SHP77 (cell line): ENCODE measurements at regions not wholly inside any gene's neighbourhood (a gene's known extent, or its start where the extent isn't known, plus 50 kb on each side); places are given as distances from the start of the nearest gene placed in this dataset.
A peak's percentile ranks its signal among the peaks of the same experiment; 100 is the strongest.

ENCODE experiments used
- DNase-seq, 2 experiments: peaks; one replicate each; lab custom pipeline; 2025; lab: John Stamatoyannopoulos, UW

GRCh38 chr6:166774770-166775169 lies 147.7 kb upstream of the RPS6KA2 start:
- DNase-seq, result no peak

DNA sequence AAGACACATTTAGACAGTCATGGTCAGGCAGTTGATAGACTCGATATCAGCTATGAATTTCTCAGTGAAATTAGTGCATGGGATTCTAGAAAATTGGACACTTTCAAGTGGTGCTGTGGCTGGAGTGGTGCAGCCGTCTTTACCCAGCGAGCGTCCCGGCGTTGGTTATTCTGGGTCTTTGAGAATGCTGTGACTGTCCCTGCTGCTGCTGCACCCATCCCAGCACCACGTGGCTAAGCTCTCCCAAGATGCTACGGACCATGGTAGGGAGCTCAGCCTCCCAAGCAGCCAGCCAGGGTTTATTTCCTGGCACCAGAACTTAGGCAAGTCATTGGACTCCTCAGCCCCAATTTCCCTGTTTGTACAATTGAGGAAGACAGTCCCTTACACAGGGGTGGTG lies 147.2 kb upstream of the RPS6KA2 start:
- no peak for DNase-seq

DNA sequence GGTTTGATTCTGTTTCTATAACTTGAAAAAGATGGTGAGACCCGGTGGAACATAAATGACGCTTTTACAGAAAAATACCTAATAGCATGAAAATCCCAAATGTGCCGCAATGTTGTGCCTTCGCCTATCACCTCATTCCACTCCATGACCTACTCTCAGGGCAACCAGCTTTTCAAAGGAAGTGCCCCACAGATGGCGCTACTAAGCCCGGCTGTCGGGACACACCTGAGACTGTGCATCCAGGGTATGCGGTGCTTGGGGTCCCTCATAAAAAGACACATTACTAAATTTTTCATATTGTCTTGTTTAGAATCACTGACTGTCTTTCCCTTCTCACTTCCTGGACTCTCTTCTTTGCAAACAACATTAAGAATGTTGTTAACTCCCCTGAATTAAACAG lies 145.5 kb upstream of the RPS6KA2 start:
- DNase-seq, result peak in 1 of 2 experiments; percentile 22

- DNase-seq, result no peak
Observed at GRCh38 chr6:166771701-166772100, 144.7 kb upstream of the RPS6KA2 start.

DNA sequence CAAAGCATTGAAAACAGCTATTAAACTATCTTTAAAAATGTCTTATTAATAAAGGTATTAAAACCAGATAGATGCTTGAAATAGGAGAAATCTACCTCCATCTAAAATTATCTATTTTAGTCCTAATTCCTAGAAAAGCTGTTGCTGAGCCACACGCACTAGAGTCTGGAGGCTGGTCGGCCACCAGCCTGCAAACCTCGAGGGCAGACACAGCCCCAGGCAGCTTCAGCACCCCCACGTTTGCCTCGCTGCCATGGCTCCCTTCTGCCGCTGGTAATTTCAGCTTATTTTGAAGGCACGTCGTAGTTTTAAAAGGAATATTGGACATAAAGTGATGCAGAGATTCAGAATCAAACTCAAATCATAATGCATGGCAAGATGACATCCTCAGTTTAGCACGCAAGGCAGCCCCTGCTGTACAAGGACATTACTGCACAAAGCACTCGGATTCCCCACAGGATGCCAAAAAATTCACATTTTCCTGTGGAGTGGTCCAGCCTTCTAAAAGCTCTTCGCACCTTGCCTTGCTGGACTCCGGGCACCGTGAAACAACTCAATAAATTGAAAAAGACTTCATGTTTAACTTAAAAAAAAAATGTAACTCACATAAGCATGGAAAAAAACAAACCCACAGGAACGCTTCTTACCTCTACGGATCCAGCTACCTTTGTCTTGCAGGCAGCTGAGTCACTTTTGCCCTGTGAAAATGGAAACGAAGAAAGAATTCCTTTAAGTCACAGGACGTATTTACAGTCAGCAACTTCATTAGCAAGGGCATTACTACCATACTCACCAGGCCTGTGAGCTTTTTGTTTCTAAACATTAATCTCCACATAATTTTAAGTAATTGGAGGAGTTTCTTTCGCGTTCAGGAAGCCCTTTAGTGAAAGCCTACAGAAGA lies 143.4 kb upstream of the RPS6KA2 start:
- no peak for DNase-seq

GRCh38 chr6:166769648-166770047 lies 142.6 kb upstream of the RPS6KA2 start:
- no peak for DNase-seq

DNA sequence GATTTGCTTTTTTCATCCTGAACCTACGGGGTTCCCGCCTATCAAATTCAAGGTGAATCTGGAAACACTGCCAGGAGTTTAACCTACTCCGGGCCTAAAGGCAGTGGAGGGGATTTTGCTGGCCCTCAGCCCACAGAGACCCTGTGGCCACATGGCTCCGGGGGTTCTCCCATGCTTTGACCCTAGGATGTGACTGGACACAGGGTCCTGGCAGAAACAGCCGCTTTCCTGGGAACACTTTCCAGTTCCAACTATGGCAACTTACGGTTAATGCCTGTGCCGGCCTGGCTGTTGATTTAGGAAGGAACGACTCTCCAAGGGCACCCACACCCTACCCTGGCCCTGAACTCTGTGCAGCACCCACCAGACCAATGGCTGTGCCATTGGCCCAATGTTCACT lies 141.7 kb upstream of the RPS6KA2 start:
- no peak for DNase-seq

- no peak for DNase-seq
Observed at GRCh38 chr6:166767230-166767629, 140.2 kb upstream of the RPS6KA2 start.

DNA sequence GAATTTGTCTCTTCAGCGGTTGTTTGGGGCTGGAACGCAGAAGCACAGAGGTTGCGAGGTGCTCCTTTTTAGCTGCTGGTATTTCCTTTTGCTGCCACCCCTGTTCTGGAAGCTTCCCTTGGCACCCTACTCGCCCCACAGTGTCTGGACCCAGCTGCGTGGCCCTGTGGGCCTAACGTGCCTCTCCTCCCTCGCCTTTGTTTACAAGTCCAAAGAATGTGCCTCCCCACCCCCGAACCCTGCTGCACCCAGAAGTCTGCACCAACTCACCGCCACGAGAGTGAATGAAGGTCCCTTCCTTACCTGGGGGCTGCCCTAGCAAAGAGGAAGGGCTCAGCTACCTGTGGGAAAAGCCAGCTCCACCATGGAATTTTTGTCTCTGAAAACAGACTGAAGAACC lies 139.7 kb upstream of the RPS6KA2 start:
- DNase-seq, result no peak

DNA sequence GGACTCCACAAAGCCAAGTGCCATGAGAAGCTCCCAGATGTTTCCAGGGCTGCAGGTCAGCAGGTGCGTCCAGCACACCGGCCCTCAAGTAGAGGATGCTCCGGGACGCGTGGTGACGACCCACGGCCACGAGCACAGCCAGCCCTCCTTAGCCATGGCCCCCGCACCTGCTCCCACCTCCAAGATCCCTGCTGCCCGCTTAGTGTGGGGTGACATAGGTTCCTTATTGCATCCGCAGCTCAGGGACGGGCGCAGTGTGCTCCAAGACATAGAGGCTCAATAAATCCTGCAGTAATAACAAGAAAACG lies 138.1 kb upstream of the RPS6KA2 start:
- no peak for DNase-seq

GRCh38 chr6:166764473-166765233 lies 137.6 kb upstream of the RPS6KA2 start:
- no peak for DNase-seq

GRCh38 chr6:166763606-166764472 lies 136.8 kb upstream of the RPS6KA2 start:
- no peak for DNase-seq

GRCh38 chr6:166761801-166762200 lies 134.8 kb upstream of the RPS6KA2 start:
- DNase-seq, result no peak

GRCh38 chr6:166760288-166760687 lies 133.2 kb upstream of the RPS6KA2 start:
- DNase-seq, result no peak

DNA sequence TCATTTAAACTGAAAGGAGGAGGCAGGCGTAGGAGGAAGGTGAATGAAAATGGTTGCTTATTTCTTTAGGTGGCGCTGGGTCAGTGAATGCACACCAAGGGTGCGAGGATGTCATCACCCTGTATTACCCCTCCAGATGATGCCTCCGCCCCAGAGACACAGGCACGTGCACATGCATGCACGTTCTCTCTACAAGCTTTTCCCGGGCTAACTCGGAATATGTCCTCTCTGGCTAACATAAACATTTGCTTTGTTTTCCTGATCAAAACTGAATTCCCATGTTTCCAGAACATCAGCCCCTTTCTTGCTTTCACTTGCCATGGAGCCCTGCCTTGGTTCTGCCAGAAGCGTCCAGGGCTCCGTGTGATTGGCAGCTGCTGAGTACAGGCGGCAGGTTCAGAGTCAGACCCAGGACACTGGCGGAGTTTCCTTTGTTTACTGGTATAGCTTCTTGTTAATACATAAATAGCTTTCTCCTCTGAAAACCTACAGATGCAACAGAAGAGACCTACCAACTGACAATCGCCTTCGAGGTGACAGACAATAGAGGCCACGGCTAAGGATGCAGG lies 131.2 kb upstream of the RPS6KA2 start:
- DNase-seq, result no peak

GRCh38 chr6:166757232-166758135 lies 130.4 kb upstream of the RPS6KA2 start:
- no peak for DNase-seq

- no peak for DNase-seq
Observed at GRCh38 chr6:166754218-166755030, 127.4 kb upstream of the RPS6KA2 start.

DNA sequence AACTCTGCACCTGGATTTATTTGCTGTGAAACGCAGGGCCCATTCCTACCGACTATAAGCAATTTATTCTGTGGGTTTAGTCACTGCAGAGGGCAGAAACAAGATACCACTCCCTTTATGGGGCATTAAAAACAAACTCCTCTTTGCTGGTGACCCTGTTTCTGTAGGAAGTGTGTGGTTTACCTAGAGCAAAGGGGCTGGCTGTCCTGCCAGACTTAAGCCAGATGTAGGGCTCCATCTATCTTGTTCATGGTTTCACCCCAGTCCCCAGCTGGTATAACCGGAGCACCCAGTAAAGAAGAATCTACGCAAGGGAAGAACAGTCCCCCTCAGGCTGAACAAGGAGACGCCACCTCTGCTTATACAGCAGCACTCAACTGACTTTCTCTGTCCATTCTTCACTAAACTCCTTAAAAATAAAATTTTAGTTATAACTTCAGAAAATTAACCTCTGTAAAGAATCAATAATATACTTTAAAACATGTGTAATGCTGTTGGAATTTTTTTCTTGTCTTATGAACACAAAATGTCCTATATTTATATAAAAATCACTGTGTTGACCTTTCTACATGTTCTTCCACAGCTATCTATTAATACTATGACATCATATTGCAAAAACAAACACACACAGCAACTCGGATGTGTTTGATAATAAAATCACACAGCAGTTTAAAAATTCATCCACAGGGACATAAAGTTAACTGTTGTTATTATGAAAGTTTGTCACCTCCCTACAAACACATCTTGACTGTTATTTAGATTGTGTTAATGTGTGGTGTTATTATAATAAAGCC lies 126.1 kb upstream of the RPS6KA2 start:
- DNase-seq, result no peak

DNA sequence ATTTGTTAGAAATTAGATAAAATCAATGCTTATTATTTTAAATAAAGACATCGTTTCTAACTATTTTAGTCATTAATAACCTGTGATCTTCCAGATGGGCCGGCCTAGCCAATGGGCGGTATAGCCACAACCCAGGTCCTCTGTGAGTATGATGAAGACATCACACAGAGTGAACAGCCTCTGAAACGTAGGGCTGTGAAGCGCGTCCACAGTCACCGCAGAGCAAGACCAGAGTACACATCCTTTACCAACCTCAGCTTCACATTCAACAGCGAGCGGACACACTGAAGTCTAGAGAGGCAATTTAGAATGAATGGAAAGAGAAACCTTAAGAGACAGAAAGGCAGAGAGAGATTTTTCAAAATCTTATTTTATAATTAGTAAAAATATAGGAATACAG lies 125.0 kb upstream of the RPS6KA2 start:
- DNase-seq, result no peak
